ENCODE measurements at regions not wholly inside any gene's neighbourhood (a gene's known extent, or its start where the extent isn't known, plus 50 kb on each side); places are given as distances from the start of the nearest gene placed in this dataset.

DNA sequence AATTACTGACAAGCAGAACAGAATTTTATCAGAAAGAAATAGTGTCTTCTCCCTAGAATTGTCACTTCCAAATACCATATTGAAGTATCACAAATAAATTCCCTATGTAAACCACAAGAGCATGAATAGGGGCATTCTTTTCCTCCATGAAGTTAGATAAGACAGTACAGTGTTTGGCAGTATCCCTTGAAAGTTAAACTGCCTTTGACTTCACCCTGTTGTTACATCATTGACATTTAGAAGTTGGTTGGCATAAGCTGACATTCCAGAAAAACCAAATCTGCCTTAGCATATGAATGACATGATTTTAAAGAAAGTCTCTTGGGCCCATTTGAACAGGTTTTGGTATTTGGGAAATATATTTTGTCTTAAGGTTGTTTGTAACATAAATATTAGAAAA lies 50.2 kb upstream of the OSR1 start:
- TF ChIP-seq, protein P1, sequence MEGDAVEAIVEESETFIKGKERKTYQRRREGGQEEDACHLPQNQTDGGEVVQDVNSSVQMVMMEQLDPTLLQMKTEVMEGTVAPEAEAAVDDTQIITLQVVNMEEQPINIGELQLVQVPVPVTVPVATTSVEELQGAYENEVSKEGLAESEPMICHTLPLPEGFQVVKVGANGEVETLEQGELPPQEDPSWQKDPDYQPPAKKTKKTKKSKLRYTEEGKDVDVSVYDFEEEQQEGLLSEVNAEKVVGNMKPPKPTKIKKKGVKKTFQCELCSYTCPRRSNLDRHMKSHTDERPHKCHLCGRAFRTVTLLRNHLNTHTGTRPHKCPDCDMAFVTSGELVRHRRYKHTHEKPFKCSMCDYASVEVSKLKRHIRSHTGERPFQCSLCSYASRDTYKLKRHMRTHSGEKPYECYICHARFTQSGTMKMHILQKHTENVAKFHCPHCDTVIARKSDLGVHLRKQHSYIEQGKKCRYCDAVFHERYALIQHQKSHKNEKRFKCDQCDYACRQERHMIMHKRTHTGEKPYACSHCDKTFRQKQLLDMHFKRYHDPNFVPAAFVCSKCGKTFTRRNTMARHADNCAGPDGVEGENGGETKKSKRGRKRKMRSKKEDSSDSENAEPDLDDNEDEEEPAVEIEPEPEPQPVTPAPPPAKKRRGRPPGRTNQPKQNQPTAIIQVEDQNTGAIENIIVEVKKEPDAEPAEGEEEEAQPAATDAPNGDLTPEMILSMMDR (IDR thresholded peaks at IDR 0.05 in 8 of 11, conservative IDR thresholded peaks at IDR 0.05 in 3 of 11), result no peak
- TF ChIP-seq POLR2AphosphoS5 (IDR thresholded peaks at IDR 0.05), result no peak
